Erythroblast (primary cell): ENCODE measurements at regions not wholly inside any gene's neighbourhood (a gene's known extent, or its start where the extent isn't known, plus 50 kb on each side); places are given as distances from the start of the nearest gene placed in this dataset.

ENCODE experiments used
- DNase-seq, 2 experiments: peaks; one replicate each; lab custom pipeline; 2025; lab: John Stamatoyannopoulos, UW
- GATA1 ChIP-seq: IDR thresholded peaks from 2 replicates; pipeline ENCODE4 v1.6.1; 2011; ENCODE audit warnings: low read depth, mild to moderate bottlenecking, control low read depth, low read length, moderate library complexity
- POLR2A ChIP-seq: IDR thresholded peaks from 2 replicates; pipeline ENCODE4 v1.6.1; 2011; ENCODE audit warnings: mild to moderate bottlenecking, low read length

DNA sequence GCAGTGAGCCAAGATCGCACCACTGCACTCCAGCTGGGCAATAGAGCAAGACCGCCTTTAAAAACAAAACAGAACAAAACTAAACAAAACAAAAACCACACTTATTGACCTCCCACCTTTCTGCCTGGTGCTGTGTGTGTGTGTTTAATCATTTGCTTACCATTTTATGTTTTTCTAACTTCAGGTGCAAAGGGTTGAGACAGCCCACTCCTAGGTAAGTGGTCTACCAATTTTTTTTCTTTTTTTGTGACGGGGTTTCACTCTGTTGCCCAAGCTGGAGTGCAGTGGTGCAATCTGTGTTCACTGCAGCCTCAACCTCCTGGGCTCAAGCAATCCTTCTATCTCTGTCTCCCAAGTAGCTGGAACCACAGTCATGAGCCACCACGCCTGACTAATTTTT lies 65.8 kb downstream of the SALL1 start:
- DNase-seq, result no peak
- no peak for TF ChIP-seq GATA1
- no peak for TF ChIP-seq POLR2A

DNA sequence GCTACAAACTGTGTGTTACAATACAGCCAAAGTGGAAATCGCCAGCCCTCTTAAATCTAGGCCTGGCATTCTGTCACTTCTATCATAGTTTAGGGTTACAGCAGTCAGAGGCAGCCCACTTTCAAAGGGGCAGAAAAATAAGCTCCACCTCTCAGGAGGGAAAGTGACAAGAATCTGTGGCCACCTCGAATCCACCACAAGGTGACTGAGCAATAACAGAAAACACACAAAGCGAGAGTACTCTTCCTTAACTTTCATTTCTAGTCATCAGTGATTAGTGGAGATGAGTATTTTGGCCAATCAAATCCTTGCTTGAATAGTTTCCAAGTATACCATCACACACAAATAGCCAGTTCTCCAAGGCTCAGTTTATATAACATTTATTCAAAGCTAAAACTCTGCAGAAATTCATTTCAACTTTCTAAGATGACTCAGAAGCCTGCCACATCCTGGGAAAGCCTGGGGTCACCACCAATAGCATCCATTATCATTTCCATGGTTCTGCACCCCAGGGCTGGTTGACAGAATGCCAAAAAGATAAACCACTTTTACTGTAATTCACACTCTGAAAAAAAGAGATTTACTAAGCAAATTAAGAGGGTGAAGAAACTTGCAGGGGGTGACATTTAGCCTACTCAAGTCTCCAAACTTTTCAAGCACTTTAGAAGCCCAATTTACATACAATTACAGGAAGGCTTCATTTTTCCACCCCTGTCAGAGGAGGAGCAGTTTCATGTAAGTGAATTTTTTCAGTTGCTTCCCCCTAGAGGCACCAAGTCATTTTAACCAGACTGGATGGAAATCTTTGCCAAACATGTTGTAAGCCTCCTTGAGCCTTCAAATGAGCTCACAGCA lies 66.8 kb downstream of the SALL1 start:
- no peak for DNase-seq
- no peak for TF ChIP-seq POLR2A
- no peak for TF ChIP-seq GATA1

DNA sequence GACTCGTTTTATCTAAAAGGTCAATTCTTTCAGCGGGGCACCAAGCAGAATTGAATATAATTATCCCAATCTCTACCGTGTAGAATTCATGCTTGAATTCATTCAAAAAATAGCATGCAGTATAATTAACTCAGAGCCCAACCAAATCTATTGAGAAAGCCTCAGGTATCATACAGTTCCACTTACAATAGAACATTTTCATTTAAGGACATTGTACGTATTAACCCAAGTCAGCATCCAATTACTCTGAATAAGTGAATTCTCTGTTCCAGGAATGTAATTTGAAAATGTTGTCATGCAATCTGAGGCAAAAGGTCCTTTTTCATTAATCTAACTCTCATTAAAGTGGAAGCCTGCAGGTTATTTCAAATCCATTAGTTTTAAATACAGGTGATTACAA lies 78.5 kb downstream of the SALL1 start:
- TF ChIP-seq GATA1, result no peak
- TF ChIP-seq POLR2A, result no peak
- DNase-seq, result no peak

DNA sequence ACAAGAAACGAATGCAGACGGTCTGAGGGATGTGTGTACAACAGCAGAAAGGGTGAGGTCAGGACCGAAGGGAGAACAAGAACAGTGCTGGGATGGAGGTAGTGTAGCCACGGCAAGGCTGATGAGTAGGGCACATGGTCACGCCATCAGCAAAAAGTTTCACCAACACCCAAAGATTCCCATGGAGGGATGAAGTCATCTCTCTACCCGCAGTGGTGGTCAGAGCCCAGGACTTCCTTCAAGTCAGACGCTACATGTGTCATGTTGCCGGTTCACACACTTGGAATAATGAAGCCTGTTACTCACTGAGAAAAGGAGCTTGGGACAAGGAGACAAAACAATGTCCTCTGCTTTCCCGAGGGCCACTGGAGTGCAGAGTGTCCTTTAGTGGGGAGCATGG lies 79.7 kb downstream of the SALL1 start:
- no peak for TF ChIP-seq GATA1
- no peak for TF ChIP-seq POLR2A
- no peak for DNase-seq

DNA sequence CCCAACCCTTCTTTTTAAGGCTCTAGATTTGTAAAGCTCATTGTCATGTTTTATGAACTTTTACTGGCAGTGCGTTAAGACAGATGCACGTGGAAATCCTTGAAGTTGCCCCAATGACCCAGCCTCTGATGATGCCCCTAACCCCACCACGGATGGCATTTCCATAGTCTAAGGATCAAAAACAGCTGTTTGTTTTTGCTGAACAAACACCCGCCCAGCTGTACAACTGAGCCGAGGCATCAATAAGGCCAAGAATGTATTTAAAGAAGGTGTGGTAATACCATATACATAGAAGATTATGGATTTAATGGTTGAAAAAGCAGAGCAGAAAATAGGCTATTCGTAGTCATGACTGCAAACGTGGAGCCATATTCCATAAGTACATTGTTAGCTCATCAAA lies 83.7 kb downstream of the SALL1 start:
- TF ChIP-seq GATA1 (no peak), POLR2A (no peak)
- DNase-seq, result no peak

DNA sequence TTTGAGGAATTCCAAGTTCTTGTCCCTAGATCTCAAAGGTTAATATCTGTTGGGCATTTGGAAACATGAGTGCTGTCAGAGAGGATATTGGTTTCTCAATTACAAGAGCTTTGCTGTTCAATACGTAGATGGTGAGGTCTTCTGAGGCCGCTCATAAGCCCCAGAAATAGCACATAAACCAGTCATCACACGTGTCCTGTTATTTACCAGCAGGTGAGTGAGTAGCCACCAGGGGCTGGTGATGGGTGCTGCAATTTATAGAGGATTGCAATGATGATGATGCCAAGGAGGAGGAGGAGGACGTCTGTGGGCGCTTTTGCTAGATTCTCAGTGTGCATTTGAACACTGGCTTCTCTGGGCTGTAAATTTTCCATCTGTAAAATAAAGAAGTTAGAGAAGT lies 89.0 kb downstream of the SALL1 start:
- TF ChIP-seq GATA1 (no peak), POLR2A (no peak)
- no peak for DNase-seq

DNA sequence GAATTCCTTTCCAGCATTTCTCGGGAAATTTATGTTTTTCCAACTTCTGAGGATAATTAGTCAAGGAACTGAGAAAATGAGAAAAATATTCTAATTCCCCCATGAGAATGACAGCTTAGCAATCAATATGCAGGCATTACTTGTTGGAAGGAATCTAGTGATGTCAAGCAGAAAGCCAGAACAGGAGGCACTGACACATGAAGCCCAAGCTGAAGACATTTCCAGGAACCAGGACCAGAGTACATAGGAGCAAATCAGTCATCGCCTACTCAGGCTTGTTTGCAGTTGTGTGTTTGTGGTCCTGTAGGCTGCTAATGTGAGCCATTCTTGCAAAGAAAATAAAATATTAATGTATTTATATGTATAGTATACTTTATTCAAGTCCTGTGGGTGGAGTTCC lies 89.7 kb downstream of the SALL1 start:
- DNase-seq, result no peak
- TF ChIP-seq GATA1, result no peak
- TF ChIP-seq POLR2A, result no peak

DNA sequence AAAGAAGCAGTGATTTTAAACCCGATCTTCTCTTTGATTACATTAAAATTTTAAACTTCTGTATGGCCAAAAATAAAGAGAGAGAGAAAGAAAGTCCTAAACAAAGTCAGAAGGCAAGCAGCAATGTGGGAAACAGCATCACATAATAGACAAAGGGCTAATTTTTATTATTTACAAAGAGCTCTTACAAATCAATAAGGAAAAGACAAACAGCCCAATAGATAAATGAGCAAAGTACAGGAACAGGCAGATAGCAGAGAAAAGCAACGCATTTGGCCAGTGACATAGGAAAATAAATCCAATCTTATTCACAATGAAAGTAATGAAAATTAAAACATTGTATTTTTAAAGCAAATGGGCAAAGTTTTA lies 93.1 kb downstream of the SALL1 start:
- TF ChIP-seq POLR2A (no peak), GATA1 (no peak)
- DNase-seq, result no peak

DNA sequence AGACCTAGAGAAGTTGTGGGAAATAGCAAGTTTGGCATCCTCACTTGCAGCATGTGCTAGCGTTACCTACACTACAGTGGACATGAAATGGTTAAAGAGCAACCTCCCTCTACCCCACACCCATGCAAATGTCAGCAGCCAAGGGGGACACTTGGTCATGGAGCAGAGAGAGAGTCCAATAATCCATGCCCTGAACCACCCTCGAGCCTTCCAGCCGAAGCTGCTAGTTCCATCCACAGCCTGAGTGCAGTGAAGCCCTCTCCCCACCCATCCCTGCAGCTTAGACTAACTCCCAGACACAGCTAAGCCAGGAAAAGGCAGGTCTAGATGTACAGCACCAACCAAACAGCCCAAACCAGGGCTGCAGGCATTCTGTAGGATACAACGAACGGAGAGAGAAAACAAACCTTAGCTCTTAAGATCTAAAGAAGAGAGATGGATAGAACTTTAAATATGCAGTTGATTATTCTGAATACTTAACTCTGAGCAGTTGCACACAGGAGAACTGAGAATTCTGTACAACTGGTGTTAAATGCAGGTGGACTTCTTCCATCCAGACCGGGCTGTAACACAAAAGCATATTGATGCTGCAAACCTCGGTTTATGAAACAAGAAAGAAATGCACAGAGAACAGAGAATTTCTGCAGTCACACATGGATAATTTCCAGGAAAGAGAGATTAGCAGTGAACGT lies 93.8 kb downstream of the SALL1 start:
- TF ChIP-seq GATA1 (no peak), POLR2A (no peak)
- no peak for DNase-seq

DNA sequence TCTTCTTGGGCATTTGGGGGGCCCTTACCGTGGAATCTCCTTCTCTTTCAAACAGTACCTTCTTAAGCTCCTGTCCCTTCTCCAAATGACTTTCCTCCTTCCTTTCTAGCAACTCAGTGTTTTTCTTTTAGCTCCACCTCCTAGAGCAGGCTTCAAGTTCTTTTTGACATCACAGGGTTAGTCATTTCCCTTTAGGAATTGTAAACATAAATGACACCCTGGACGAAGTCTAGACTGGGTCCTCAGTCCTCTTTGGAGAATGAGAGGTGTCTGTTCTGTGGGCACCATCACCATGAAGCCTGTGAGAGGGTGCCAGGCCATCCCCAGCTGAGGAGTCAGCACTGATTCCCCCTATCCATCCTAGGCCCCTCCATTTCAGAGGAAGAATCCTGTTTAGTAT lies 94.7 kb downstream of the SALL1 start:
- TF ChIP-seq POLR2A (no peak), GATA1 (no peak)
- DNase-seq, result no peak

DNA sequence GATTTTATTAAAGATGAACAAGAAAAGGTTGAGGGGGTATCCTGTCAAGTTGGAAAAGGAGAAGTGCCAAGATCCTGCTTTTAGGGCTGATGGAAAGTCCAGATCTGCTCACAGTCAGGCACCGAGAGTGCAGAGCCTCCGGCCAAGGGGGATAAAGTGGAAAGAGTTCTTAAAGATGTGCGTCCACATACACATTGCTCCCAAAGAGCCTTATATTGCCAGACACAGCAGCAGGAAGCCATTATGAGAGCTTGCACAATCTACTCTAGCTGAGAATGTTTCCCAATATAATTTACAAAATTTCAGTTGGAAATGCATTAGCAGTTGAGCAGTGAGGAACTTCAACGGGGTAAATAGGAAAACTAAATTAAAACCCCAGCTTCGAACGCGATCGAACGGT lies 95.6 kb downstream of the SALL1 start:
- DNase-seq, result no peak
- no peak for TF ChIP-seq POLR2A
- TF ChIP-seq GATA1, result no peak

DNA sequence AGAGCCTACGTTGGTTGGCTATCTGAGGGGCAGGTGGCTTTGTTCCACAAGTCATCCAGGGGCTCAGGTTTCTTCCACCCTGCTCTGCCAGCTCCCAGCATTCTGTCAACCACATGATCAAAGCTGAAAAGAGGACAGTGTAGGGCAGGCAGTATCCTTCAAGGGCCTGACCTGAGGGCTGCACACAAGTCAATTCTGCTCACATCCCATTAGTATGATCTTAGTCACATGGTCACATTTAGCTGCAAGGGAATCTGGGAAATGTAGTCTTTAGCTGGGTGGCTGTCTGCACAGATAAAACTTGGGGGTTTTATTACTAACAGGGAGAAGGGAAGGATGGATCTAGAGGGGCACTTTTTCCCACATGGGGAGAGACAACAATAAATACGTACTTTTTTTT lies 97.3 kb downstream of the SALL1 start:
- no peak for DNase-seq
- TF ChIP-seq POLR2A (no peak), GATA1 (no peak)

DNA sequence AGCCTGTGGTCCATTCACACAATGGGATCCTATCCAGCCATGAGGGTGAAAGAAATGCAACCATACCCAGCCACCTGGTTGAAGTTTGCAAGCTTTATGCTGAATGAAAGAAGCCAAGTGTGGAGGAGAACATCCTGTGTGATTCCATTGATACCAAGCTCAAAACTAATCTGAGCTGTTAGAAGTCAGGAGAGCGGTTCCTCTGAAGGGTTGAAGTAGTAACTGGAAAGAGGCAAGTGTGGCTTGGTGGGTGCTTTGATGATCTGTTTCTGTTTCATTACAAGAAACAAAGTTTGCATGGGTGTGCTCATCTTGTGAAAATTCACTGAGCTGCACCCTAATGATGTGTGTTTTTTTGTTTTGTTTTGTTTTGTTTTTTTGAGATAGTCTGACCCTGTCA lies 99.4 kb downstream of the SALL1 start:
- no peak for DNase-seq
- TF ChIP-seq POLR2A, result no peak

DNA sequence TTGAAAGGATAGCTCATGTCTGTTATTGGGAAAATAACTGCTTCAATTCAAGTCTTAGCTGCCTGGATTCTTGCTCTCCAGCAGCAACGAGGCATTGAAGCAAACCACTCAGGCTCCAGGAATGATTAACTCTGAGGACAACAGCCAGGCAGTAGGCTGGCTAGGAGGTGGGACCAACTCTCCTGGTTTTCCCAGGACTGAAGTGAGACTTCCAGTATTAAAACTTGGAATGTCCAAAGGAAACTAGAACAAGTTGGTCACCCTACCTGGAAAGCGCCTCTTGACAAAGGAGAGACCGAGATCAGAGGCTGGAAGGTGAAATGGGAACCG lies 100.7 kb downstream of the SALL1 start:
- TF ChIP-seq GATA1, result no peak
- TF ChIP-seq POLR2A, result no peak
- DNase-seq, result no peak

DNA sequence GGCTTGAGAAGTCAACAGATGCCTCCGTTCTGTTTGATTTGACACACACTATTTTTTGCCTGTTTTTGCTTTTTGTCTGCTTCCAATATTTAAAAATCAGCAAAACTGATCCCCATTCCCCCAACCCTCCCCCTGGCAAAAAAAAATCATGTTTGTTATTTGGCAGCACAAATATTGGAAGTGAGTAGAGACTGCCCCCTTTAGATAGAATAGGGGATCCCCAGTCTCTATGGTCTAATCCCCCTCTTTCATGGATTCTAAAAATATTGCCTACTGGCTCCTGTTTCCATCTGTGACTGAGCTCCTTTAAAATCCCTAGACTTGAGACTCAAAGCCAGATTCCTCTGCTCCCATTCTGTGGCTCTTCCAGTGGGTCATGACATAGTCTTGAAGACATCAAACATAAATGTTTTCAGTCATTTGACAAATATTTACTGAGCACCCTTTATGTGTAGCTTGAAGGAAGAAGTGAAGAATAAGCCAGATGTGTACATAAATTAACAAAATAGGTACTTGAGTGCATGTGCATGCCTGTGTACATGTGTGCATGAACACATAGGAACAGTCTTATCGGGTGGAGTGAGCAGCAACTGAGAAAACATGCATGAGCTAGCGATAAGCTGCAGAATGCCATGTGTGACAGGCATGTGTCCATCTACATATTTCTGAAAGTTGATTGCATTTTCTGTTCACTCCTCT lies 101.2 kb downstream of the SALL1 start:
- no peak for TF ChIP-seq POLR2A
- no peak for TF ChIP-seq GATA1
- DNase-seq, result no peak
